ENCODE measurements at regions not wholly inside any gene's neighbourhood (a gene's known extent, or its start where the extent isn't known, plus 50 kb on each side); places are given as distances from the start of the nearest gene placed in this dataset.
"Not testable (repeated sequence)": the region's sequence is repeated elsewhere in the genome, so short reads cannot be mapped to it uniquely, and the experiment has no call there.

GRCh38 chr20:30872252-30872651 lies 385.2 kb upstream of the DEFB115 start:
- TF ChIP-seq CTCF (optimal IDR thresholded peaks at IDR 0.05 in 1 of 3, IDR thresholded peaks at IDR 0.05 in 1 of 3, conservative IDR thresholded peaks at IDR 0.05 in 1 of 3; ENCODE audit: extremely low read depth in 1 of 3, insufficient read depth in 2 of 3, low read length in 3 of 3); EZH2 (IDR thresholded peaks at IDR 0.05; ENCODE audit: low read length): not testable (repeated sequence)

Data from keratinocyte (primary cell).